Brain microvascular endothelial cell (primary cell): ENCODE measurements at regions not wholly inside any gene's neighbourhood (a gene's known extent, or its start where the extent isn't known, plus 50 kb on each side); places are given as distances from the start of the nearest gene placed in this dataset.
"Not testable (repeated sequence)": the region's sequence is repeated elsewhere in the genome, so short reads cannot be mapped to it uniquely, and the experiment has no call there.

Experiments used
- DNase-seq: peaks from one replicate; pipeline ENCODE4 v3.0.0-alpha.2; 2020
- H3K27ac ChIP-seq: fragments of 250-450 bp; sonication (Bioruptor Pico); 2 replicates; pipeline ENCODE4 v1.5.1; 2020; ENCODE audit warnings: mild to moderate bottlenecking, moderate library complexity
- H3K27me3 ChIP-seq: fragments of 250-450 bp; sonication (Bioruptor Pico); replicated peaks from 2 replicates; pipeline ENCODE4 v1.5.1; 2020; ENCODE audit warnings: mild to moderate bottlenecking
- H3K36me3 ChIP-seq: fragments of 250-450 bp; sonication (Bioruptor Pico); replicated peaks from 2 replicates; pipeline ENCODE4 v1.5.1; 2020; ENCODE audit warnings: mild to moderate bottlenecking
- H3K4me3 ChIP-seq: 2 replicates; pipeline ENCODE4 v1.5.1; 2011; ENCODE audit warnings: low read depth, mild to moderate bottlenecking, control low read depth, low read length, moderate library complexity
- in situ Hi-C: cut with HindIII; loops from 2 replicates; pipeline ENCODE4 v1.10.0; 2017; ENCODE audit warnings: low sequenced_read_pairs, low pct_ligation_motif_present
- TF ChIP-seq, protein P1 (sequence below): IDR thresholded peaks from 2 replicates; pipeline ENCODE4 v1.5.1; 2011; ENCODE audit warnings: low read depth, mild to moderate bottlenecking, moderate library complexity, low read length, control low read depth, inconsistent platforms; ENCODE audit errors: missing control alignments

- Histone ChIP-seq H3K27ac (no peak overlapping the region), H3K36me3 (no peaks in the 10 kb centered on the region), H3K27me3 (no peaks in the 10 kb centered on the region), H3K4me3 (no peak overlapping the region)
- in situ Hi-C loops, result no loop called here
- no peak for DNase-seq
- TF ChIP-seq, protein P1, sequence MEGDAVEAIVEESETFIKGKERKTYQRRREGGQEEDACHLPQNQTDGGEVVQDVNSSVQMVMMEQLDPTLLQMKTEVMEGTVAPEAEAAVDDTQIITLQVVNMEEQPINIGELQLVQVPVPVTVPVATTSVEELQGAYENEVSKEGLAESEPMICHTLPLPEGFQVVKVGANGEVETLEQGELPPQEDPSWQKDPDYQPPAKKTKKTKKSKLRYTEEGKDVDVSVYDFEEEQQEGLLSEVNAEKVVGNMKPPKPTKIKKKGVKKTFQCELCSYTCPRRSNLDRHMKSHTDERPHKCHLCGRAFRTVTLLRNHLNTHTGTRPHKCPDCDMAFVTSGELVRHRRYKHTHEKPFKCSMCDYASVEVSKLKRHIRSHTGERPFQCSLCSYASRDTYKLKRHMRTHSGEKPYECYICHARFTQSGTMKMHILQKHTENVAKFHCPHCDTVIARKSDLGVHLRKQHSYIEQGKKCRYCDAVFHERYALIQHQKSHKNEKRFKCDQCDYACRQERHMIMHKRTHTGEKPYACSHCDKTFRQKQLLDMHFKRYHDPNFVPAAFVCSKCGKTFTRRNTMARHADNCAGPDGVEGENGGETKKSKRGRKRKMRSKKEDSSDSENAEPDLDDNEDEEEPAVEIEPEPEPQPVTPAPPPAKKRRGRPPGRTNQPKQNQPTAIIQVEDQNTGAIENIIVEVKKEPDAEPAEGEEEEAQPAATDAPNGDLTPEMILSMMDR, result no peak
Observed at GRCh38 chr20:23141450-23142161, 55.5 kb upstream of the CD93 start.

DNA sequence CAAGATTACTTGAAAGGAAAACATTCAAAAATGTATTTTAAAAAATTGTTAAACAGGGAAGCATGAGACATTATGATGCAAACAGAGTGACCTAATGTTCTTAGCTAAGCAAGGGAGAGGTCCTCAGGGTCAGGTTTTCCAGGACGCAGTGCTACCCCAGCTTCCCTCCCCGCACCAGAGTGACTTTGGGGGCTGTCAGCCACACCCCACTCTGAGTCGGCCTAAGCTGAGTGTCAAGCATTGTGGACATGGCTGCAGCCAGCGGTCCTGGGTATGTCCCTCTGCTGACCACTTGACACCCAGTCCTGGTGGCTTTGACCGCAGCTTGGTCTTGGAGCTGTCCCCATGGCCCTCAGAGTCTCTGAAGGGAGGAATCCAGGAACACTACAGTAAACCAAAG, 54.9 kb upstream of the CD93 start:
- H3K4me3 ChIP-seq, result no peak overlapping the region
- TF ChIP-seq, protein P1, result no peak
- H3K27ac ChIP-seq, result no peak overlapping the region
- H3K36me3 ChIP-seq, result no peaks in the 10 kb centered on the region
- DNase-seq, result no peak
- H3K27me3 ChIP-seq, result no peaks in the 10 kb centered on the region
- in situ Hi-C loops, result no loop called here

GRCh38 chr20:23139984-23140383, 53.9 kb upstream of the CD93 start:
- H3K36me3 ChIP-seq, H3K4me3 ChIP-seq, in situ Hi-C loops, H3K27ac ChIP-seq, DNase-seq, H3K27me3 ChIP-seq: not testable (repeated sequence)

- Histone ChIP-seq H3K36me3 (no peaks in the 10 kb centered on the region), H3K4me3 (no peak overlapping the region), H3K27me3 (no peaks in the 10 kb centered on the region), H3K27ac (no peak overlapping the region)
- TF ChIP-seq, protein P1, result no peak
- no peak for DNase-seq
- in situ Hi-C loops, result no loop called here
Observed at GRCh38 chr20:23139524-23139923, 53.4 kb upstream of the CD93 start.

DNA sequence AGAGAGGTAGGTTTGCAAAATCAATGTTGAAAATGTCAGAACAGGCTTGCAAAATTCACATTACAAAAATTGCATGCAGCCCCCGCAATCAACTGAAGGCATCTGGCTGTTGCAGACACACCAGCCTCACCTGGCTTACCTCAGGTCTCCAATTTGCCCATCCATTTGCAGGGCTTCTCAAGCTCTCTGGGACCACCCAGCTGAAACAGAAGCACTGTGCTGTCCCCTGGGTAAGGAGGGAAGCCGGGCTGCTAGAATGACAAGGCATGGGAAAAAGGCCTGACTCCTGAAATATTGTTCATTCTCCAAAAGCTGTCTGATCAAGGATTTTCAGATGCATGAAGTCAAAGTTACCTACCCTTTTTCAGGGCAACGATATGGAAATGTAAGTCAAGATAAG, 52.6 kb upstream of the CD93 start:
- TF ChIP-seq, protein P1, result no peak
- in situ Hi-C loops, result no loop called here
- Histone ChIP-seq H3K36me3 (no peaks in the 10 kb centered on the region), H3K27me3 (no peaks in the 10 kb centered on the region), H3K27ac (no peak overlapping the region), H3K4me3 (no peak overlapping the region)
- DNase-seq, result no peak

GRCh38 chr20:23138226-23138625, 52.1 kb upstream of the CD93 start:
- TF ChIP-seq, protein P1, result no peak

More at GRCh38 chr20:23138226-23138625, 52.1 kb upstream of the CD93 start:
- in situ Hi-C loops, result no loop called here
- Histone ChIP-seq H3K27me3 (no peaks in the 10 kb centered on the region), H3K4me3 (no peak overlapping the region), H3K27ac (no peak overlapping the region), H3K36me3 (no peaks in the 10 kb centered on the region)
- DNase-seq, result no peak
